ENCODE measurements at regions not wholly inside any gene's neighbourhood (a gene's known extent, or its start where the extent isn't known, plus 50 kb on each side); places are given as distances from the start of the nearest gene placed in this dataset.

DNA sequence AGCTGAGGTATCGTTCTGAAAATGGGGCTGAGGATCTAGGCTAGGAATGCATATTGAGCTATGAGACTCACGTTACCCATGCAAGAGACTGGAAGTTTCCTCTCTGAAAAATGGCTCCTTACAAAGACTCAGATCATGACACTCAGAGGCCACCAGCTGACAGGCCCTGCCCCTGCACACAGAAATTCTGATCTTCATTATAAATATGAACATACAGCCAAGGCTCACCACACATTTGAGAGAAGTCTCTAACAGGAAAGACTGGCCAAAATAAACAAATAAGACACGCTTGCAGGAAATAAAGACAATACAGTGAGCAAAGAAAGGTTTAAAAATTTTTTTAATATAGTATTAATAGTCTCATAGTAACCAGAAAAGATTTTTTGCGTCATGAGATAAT lies 365.9 kb downstream of the NFIB start:
- POLR2A ChIA-PET (ENCODE audit: low non-redundant PET) = no interaction called here
- no peak for TF ChIP-seq EZH2 (IDR thresholded peaks at IDR 0.05; ENCODE audit: borderline replicate concordance, low read depth, low read length, poor library complexity, severe bottlenecking)
- TF ChIP-seq, protein P1, sequence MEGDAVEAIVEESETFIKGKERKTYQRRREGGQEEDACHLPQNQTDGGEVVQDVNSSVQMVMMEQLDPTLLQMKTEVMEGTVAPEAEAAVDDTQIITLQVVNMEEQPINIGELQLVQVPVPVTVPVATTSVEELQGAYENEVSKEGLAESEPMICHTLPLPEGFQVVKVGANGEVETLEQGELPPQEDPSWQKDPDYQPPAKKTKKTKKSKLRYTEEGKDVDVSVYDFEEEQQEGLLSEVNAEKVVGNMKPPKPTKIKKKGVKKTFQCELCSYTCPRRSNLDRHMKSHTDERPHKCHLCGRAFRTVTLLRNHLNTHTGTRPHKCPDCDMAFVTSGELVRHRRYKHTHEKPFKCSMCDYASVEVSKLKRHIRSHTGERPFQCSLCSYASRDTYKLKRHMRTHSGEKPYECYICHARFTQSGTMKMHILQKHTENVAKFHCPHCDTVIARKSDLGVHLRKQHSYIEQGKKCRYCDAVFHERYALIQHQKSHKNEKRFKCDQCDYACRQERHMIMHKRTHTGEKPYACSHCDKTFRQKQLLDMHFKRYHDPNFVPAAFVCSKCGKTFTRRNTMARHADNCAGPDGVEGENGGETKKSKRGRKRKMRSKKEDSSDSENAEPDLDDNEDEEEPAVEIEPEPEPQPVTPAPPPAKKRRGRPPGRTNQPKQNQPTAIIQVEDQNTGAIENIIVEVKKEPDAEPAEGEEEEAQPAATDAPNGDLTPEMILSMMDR (conservative IDR thresholded peaks at IDR 0.05; ENCODE audit: low read depth, low read length) = no peak
- no peaks in the 10 kb centered on the region for H3K4me1 ChIP-seq (ENCODE audit: insufficient read depth, low read length, poor library complexity, severe bottlenecking)
- no peak overlapping the region for H3K27ac ChIP-seq (ENCODE audit: low read depth, low read length, poor library complexity, severe bottlenecking)
- H3K27me3 ChIP-seq (replicated peaks; ENCODE audit: insufficient read depth, low read depth, low read length, poor library complexity) = no peaks in the 10 kb centered on the region
- intact Hi-C loops (cut with micrococcal nuclease; ENCODE audit: unreplicated experiment) = no loop called here
- H3K4me3 ChIP-seq (ENCODE audit: low read depth, low read length, poor library complexity, severe bottlenecking) = no peak overlapping the region
- no peaks in the 10 kb centered on the region for H3K9me3 ChIP-seq (ENCODE audit: low read depth, low read length, poor library complexity, severe bottlenecking)
- DNase-seq (ENCODE audit: low spot score) = no peak
- no TSS peak for BruUV-seq (replicated peaks)
- CTCF ChIA-PET = no interaction called here
- no peaks in the 10 kb centered on the region for H3K36me3 ChIP-seq (ENCODE audit: insufficient read depth, low read length, poor library complexity, severe bottlenecking)

DNA sequence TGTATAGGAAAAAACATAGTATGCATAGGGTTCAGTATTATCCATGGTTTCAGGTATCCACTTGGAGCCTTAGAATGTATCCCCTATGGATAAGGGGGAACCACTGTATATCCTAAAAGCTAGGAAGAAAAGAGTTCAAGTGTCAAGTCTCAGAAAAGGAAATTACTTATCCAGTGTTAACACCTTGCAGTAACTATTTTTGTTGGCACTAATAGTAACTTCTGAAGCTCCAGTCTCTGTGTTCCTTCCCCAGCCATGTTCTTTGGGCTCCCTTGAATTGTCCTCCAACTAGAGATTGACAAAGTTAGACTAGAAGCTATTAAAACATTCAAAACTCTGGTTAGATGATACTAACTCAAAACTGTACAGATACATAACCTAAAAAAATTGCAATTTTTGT lies 370.8 kb downstream of the NFIB start:
- TF ChIP-seq, protein P1 (conservative IDR thresholded peaks at IDR 0.05; ENCODE audit: low read depth, low read length) = no peak
- no peak for TF ChIP-seq EZH2 (IDR thresholded peaks at IDR 0.05; ENCODE audit: borderline replicate concordance, low read depth, low read length, poor library complexity, severe bottlenecking)
- Histone ChIP-seq H3K4me3 (ENCODE audit: low read depth, low read length, poor library complexity, severe bottlenecking) (no peak overlapping the region), H3K9me3 (ENCODE audit: low read depth, low read length, poor library complexity, severe bottlenecking) (no peaks in the 10 kb centered on the region), H3K4me1 (ENCODE audit: insufficient read depth, low read length, poor library complexity, severe bottlenecking) (no peaks in the 10 kb centered on the region), H3K36me3 (ENCODE audit: insufficient read depth, low read length, poor library complexity, severe bottlenecking) (no peaks in the 10 kb centered on the region), H3K27me3 (replicated peaks; ENCODE audit: insufficient read depth, low read depth, low read length, poor library complexity) (no peaks in the 10 kb centered on the region), H3K27ac (ENCODE audit: low read depth, low read length, poor library complexity, severe bottlenecking) (no peak overlapping the region)
- ChIA-PET CTCF (no interaction called here), POLR2A (ENCODE audit: low non-redundant PET) (no interaction called here)
- intact Hi-C loops (cut with micrococcal nuclease; ENCODE audit: unreplicated experiment) = no loop called here
- no TSS peak for BruUV-seq (replicated peaks)
- DNase-seq (ENCODE audit: low spot score) = no peak

GRCh38 chr9:13942695-13943094 lies 371.2 kb downstream of the NFIB start:
- ChIA-PET POLR2A (ENCODE audit: low non-redundant PET) (no interaction called here), CTCF (no interaction called here)
- Histone ChIP-seq H3K27ac (ENCODE audit: low read depth, low read length, poor library complexity, severe bottlenecking) (no peak overlapping the region), H3K4me1 (ENCODE audit: insufficient read depth, low read length, poor library complexity, severe bottlenecking) (no peaks in the 10 kb centered on the region), H3K4me3 (ENCODE audit: low read depth, low read length, poor library complexity, severe bottlenecking) (no peak overlapping the region), H3K36me3 (ENCODE audit: insufficient read depth, low read length, poor library complexity, severe bottlenecking) (no peaks in the 10 kb centered on the region), H3K27me3 (replicated peaks; ENCODE audit: insufficient read depth, low read depth, low read length, poor library complexity) (no peaks in the 10 kb centered on the region), H3K9me3 (ENCODE audit: low read depth, low read length, poor library complexity, severe bottlenecking) (no peaks in the 10 kb centered on the region)
- DNase-seq (ENCODE audit: low spot score) = peak; percentile 40
- no TSS peak for BruUV-seq (replicated peaks)
- TF ChIP-seq, protein P1 (conservative IDR thresholded peaks at IDR 0.05; ENCODE audit: low read depth, low read length) = no peak
- TF ChIP-seq EZH2 (IDR thresholded peaks at IDR 0.05; ENCODE audit: borderline replicate concordance, low read depth, low read length, poor library complexity, severe bottlenecking) = no peak
- intact Hi-C loops (cut with micrococcal nuclease; ENCODE audit: unreplicated experiment) = no loop called here

All from A673 (cell line).